Activated B cell treated with CpG ODN at 0.5 μM for 24 hours (primary cell): ENCODE measurements at regions not wholly inside any gene's neighbourhood (a gene's known extent, or its start where the extent isn't known, plus 50 kb on each side); places are given as distances from the start of the nearest gene placed in this dataset.
"Not testable (repeated sequence)": the region's sequence is repeated elsewhere in the genome, so short reads cannot be mapped to it uniquely, and the experiment has no call there.

ENCODE experiments used
- ATAC-seq: fragments of 200-7000 bp; cut with Tn5 transposase; one replicate; pipeline ENCODE4 v1.10.0; 2021; ENCODE audit warnings: low read depth, mild to moderate bottlenecking, moderate library complexity
- CTCF ChIA-PET: fragments of 350-600 bp; sonication (Branson Sonifier 250); formaldehyde crosslinking; loops from one replicate; lab custom pipeline; 2021; ENCODE audit warnings: antibody characterized with exemption; lab: Charles Lee
- POLR2A ChIA-PET: fragments of 350-600 bp; sonication (Branson Sonifier 250); formaldehyde crosslinking; loops from one replicate; lab custom pipeline; 2021; ENCODE audit warnings: antibody characterized with exemption; lab: Charles Lee
- DNase-seq: peaks from one replicate; pipeline ENCODE4 v3.0.0; 2022
- H3K27ac Mint-ChIP-seq: one replicate; pipeline ENCODE4 v1.8.0; 2020; ENCODE audit warnings: mixed read lengths
- H3K27me3 Mint-ChIP-seq: one replicate; pipeline ENCODE4 v1.8.0; 2021; ENCODE audit warnings: mixed read lengths
- H3K36me3 Mint-ChIP-seq: one replicate; pipeline ENCODE4 v1.8.0; 2021; ENCODE audit warnings: low read depth, mixed read lengths
- H3K4me1 Mint-ChIP-seq: one replicate; pipeline ENCODE4 v1.8.0; 2021; ENCODE audit warnings: mixed read lengths
- H3K4me3 Mint-ChIP-seq: one replicate; pipeline ENCODE4 v1.8.0; 2020; ENCODE audit warnings: mild to moderate bottlenecking, mixed read lengths
- H3K9me3 Mint-ChIP-seq: one replicate; pipeline ENCODE4 v1.8.0; 2020; ENCODE audit warnings: mixed read lengths
- intact Hi-C: fragments of 100-400 bp; cut with micrococcal nuclease; formaldehyde crosslinking; loops from one replicate; pipeline ENCODE4 v1.15.1; 2024
- TF ChIP-seq, protein P1 (sequence below): fragments of 200-600 bp; IDR thresholded peaks from one replicate; pipeline ENCODE4 v1.8.0; 2022; ENCODE audit warnings: antibody characterized with exemption, mild to moderate bottlenecking

GRCh38 chr1:95659588-95659987, 425.6 kb downstream of the RWDD3 start:
- Mint-ChIP-seq H3K27me3 (no peaks in the 10 kb centered on the region), H3K4me3 (no peak overlapping the region), H3K27ac (no peak overlapping the region), H3K9me3 (peaks cover 12% of the 10 kb centered on the region), H3K4me1 (no peaks in the 10 kb centered on the region), H3K36me3 (no peaks in the 10 kb centered on the region)
- ChIA-PET POLR2A (no interaction called here), CTCF (no interaction called here)
- no peak for ATAC-seq
- DNase-seq, result no peak
- intact Hi-C loops, result no loop called here
- TF ChIP-seq, protein P1, sequence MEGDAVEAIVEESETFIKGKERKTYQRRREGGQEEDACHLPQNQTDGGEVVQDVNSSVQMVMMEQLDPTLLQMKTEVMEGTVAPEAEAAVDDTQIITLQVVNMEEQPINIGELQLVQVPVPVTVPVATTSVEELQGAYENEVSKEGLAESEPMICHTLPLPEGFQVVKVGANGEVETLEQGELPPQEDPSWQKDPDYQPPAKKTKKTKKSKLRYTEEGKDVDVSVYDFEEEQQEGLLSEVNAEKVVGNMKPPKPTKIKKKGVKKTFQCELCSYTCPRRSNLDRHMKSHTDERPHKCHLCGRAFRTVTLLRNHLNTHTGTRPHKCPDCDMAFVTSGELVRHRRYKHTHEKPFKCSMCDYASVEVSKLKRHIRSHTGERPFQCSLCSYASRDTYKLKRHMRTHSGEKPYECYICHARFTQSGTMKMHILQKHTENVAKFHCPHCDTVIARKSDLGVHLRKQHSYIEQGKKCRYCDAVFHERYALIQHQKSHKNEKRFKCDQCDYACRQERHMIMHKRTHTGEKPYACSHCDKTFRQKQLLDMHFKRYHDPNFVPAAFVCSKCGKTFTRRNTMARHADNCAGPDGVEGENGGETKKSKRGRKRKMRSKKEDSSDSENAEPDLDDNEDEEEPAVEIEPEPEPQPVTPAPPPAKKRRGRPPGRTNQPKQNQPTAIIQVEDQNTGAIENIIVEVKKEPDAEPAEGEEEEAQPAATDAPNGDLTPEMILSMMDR, result no peak

DNA sequence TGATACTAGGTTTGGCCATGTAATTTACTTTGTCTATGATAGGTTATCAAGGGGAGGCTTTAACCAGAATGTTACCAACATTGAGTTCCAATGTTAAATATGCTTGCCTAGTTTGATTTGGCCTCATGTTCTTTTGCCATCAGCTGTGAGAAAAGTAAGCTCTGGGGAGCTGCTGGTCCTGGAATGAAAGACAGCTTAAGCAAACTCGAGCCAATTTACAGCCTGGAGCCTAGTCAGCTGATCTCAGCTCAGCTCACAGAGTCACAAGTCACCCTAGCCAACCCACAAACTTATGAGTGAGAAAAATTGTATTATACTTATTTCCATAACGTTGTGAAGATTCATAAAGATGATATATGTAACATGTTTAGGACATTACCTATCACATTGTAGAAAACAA, 426.7 kb downstream of the RWDD3 start:
- ChIA-PET POLR2A (no interaction called here), CTCF (no interaction called here)
- TF ChIP-seq, protein P1, result no peak
- H3K9me3 Mint-ChIP-seq, result peaks cover 16% of the 10 kb centered on the region
- intact Hi-C loops, result no loop called here
- H3K27ac Mint-ChIP-seq, result no peak overlapping the region
- DNase-seq (no peak), ATAC-seq (no peak)
- no peak overlapping the region for H3K4me3 Mint-ChIP-seq
- no peaks in the 10 kb centered on the region for H3K4me1 Mint-ChIP-seq
- no peaks in the 10 kb centered on the region for H3K27me3 Mint-ChIP-seq
- no peaks in the 10 kb centered on the region for H3K36me3 Mint-ChIP-seq

- H3K36me3 Mint-ChIP-seq, CTCF ChIA-PET, intact Hi-C loops, ATAC-seq, H3K4me1 Mint-ChIP-seq, H3K4me3 Mint-ChIP-seq, POLR2A ChIA-PET, H3K27me3 Mint-ChIP-seq, H3K27ac Mint-ChIP-seq, DNase-seq: not testable (repeated sequence)
- H3K9me3 Mint-ChIP-seq, result peaks cover 20% of the 10 kb centered on the region
Measured at GRCh38 chr1:95663530-95663929, 429.5 kb downstream of the RWDD3 start.

DNA sequence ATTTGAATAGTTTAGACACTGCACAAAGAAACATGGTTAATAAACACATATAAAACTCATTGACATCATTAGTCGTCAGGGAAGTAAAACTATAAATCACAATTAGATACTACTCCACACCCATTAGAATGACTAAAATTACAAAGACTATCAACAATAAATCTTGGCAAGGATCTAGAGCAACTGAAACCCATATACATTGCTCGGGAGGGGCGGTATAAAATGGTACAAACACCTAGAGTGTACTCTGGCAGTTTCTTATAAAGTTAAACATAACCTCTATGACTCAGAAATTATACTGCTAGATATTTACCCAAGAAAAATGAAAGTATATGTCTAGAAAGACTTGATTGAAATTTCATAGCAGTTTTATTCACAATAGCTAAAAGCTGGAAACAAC, 434.2 kb downstream of the RWDD3 start:
- TF ChIP-seq, protein P1, result no peak

GRCh38 chr1:95669638-95670037, 435.6 kb downstream of the RWDD3 start:
- CTCF ChIA-PET, H3K27me3 Mint-ChIP-seq, ATAC-seq, H3K4me1 Mint-ChIP-seq, H3K9me3 Mint-ChIP-seq, H3K27ac Mint-ChIP-seq, intact Hi-C loops, DNase-seq, POLR2A ChIA-PET, H3K36me3 Mint-ChIP-seq, H3K4me3 Mint-ChIP-seq: not testable (repeated sequence)

More for the DNA sequence above, 434.2 kb downstream of the RWDD3 start:
- Mint-ChIP-seq H3K27ac (no peak overlapping the region), H3K27me3 (no peaks in the 10 kb centered on the region), H3K4me3 (no peak overlapping the region), H3K36me3 (no peaks in the 10 kb centered on the region), H3K9me3 (peaks cover 14% of the 10 kb centered on the region), H3K4me1 (no peaks in the 10 kb centered on the region)
- DNase-seq, result no peak
- POLR2A ChIA-PET, result no interaction called here
- ATAC-seq, result no peak
- intact Hi-C loops, result no loop called here
- CTCF ChIA-PET, result no interaction called here

DNA sequence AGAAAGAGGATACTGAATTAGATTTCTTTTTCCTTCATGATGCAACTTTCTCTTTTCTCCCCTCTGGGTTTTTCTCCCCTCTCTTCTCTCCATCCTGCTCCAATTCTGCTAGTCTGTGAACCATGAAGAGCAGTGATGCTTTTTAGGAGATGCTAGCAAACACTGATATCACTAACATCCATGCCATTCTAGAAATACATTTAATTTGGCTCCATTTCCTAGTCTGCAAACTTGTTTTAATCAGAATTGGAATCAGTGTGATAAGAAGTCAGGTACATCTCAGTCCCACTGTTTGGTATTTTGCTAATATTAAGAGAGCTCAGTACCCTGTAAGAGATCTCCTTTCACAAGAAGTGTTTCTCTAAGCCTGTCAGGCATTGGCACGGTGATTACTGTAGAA, 437.1 kb downstream of the RWDD3 start:
- H3K4me3 Mint-ChIP-seq, result no peak overlapping the region
- TF ChIP-seq, protein P1, result no peak
- no peaks in the 10 kb centered on the region for H3K27me3 Mint-ChIP-seq
- ChIA-PET CTCF (no interaction called here), POLR2A (no interaction called here)
- ATAC-seq (no peak), DNase-seq (no peak)
- no peak overlapping the region for H3K27ac Mint-ChIP-seq
- peaks cover 4% of the 10 kb centered on the region for H3K9me3 Mint-ChIP-seq
- intact Hi-C loops, result no loop called here
- H3K4me1 Mint-ChIP-seq, result no peaks in the 10 kb centered on the region
- H3K36me3 Mint-ChIP-seq, result no peaks in the 10 kb centered on the region
